CD14-positive monocyte (primary cell): ENCODE measurements at regions not wholly inside any gene's neighbourhood (a gene's known extent, or its start where the extent isn't known, plus 50 kb on each side); places are given as distances from the start of the nearest gene placed in this dataset.

Experiments
- DNase-seq, 3 donors: peaks; one replicate each; pipeline ENCODE4 v3.0.0-alpha.2; 2011 to 2022
- H2AFZ ChIP-seq: 2 replicates; pipeline ENCODE4 v1.6.0; 2012; ENCODE audit warnings: mild to moderate bottlenecking, low read depth, low read length, inconsistent platforms; ENCODE audit not compliant: insufficient read depth, poor library complexity, severe bottlenecking
- H3K27ac ChIP-seq, 2 donors: 1 replicate in 1 of 2; 2 replicates in 1 of 2; pipeline ENCODE4 v1.5.1; 2012 to 2013; ENCODE audit warnings: low read length in 2 of 2, control low read depth in 1 of 2, inconsistent platforms in 1 of 2, low read depth in 1 of 2, mild to moderate bottlenecking in 1 of 2
- H3K27me3 ChIP-seq, 2 donors: one replicate each; pipeline versions ENCODE4 v1.6.0 to v1.6.1; 2011 to 2013; ENCODE audit warnings: low read length in 2 of 2; ENCODE audit not compliant: control insufficient read depth in 2 of 2, insufficient read depth in 2 of 2
- H3K36me3 ChIP-seq, 2 donors: replicated peaks in 1 of 2; 1 replicate in 1 of 2; 2 replicates in 1 of 2; pipeline versions ENCODE4 v1.5.1 to v1.6.1; 2012 to 2013; ENCODE audit warnings: low read length in 2 of 2, control low read depth in 1 of 2, inconsistent platforms in 1 of 2, mild to moderate bottlenecking in 1 of 2; ENCODE audit not compliant: insufficient read depth in 2 of 2, control insufficient read depth in 1 of 2
- H3K4me1 ChIP-seq, 2 donors: 1 replicate in 1 of 2; 2 replicates in 1 of 2; pipeline versions ENCODE4 v1.5.1 to v1.6.1; 2012 to 2013; ENCODE audit warnings: low read length in 2 of 2, control low read depth in 1 of 2, inconsistent platforms in 1 of 2, mild to moderate bottlenecking in 1 of 2, moderate library complexity in 1 of 2; ENCODE audit not compliant: insufficient read depth in 2 of 2, control insufficient read depth in 1 of 2
- H3K4me2 ChIP-seq: replicated peaks from 2 replicates; pipeline ENCODE3; 2012; ENCODE audit warnings: low read length, moderate library complexity, mild to moderate bottlenecking; ENCODE audit not compliant: poor library complexity, severe bottlenecking; ENCODE audit errors: extremely low read depth
- H3K4me3 ChIP-seq, 3 experiments: fragments of 200-600 bp in 1 of 3; sonication (generic) in 1 of 3; replicated peaks in 1 of 3; 1 replicate in 2 of 3; 2 replicates in 1 of 3; pipeline ENCODE4 v1.5.1; 2011 to 2013; ENCODE audit warnings: low read length in 3 of 3, mild to moderate bottlenecking in 3 of 3, control low read depth in 2 of 3, low read depth in 2 of 3, inconsistent platforms in 1 of 3, moderate library complexity in 1 of 3
- H3K79me2 ChIP-seq: 2 replicates; pipeline ENCODE4 v1.6.0; 2012; ENCODE audit warnings: mild to moderate bottlenecking, control low read depth, inconsistent platforms, low read length, moderate library complexity; ENCODE audit not compliant: insufficient read depth
- H3K9ac ChIP-seq: 2 replicates; pipeline ENCODE4 v1.6.0; 2017; ENCODE audit warnings: low read length, mild to moderate bottlenecking; ENCODE audit not compliant: insufficient read depth, poor library complexity, severe bottlenecking
- H3K9me3 ChIP-seq, 2 donors: replicated peaks in 1 of 2; 1 replicate in 1 of 2; 2 replicates in 1 of 2; pipeline versions ENCODE4 v1.5.1 to v1.6.1; 2012 to 2013; ENCODE audit warnings: low read length in 2 of 2, control low read depth in 1 of 2; ENCODE audit not compliant: control insufficient read depth in 1 of 2, insufficient read depth in 1 of 2
- H4K20me1 ChIP-seq: 2 replicates; pipeline ENCODE4 v1.6.0; 2012; ENCODE audit warnings: mild to moderate bottlenecking, low read length, control low read depth, moderate library complexity; ENCODE audit not compliant: insufficient read depth
- H3K27ac Mint-ChIP-seq, 7 donors: one replicate each; pipeline ENCODE4 v1.8.0; 2020; ENCODE audit warnings: mild to moderate bottlenecking in 7 of 7, mixed read lengths in 7 of 7, moderate library complexity in 6 of 7, inconsistent platforms in 2 of 7
- H3K27me3 Mint-ChIP-seq, 3 donors: one replicate each; pipeline ENCODE4 v1.8.0; 2021 to 2022; ENCODE audit warnings: low read depth in 3 of 3, mild to moderate bottlenecking in 3 of 3, mixed read lengths in 3 of 3, moderate library complexity in 3 of 3, inconsistent platforms in 1 of 3
- H3K36me3 Mint-ChIP-seq, 2 donors: one replicate each; pipeline ENCODE4 v1.8.0; 2020; ENCODE audit warnings: mixed read lengths in 2 of 2, inconsistent platforms in 1 of 2, mild to moderate bottlenecking in 1 of 2
- H3K4me1 Mint-ChIP-seq: one replicate; pipeline ENCODE4 v1.8.0; 2020; ENCODE audit warnings: mild to moderate bottlenecking, mixed read lengths
- H3K4me3 Mint-ChIP-seq, 2 donors: one replicate each; pipeline ENCODE4 v1.8.0; 2020; ENCODE audit warnings: mild to moderate bottlenecking in 2 of 2, mixed read lengths in 2 of 2, moderate library complexity in 1 of 2
- H3K9me3 Mint-ChIP-seq, 7 donors: one replicate each; pipeline ENCODE4 v1.8.0; 2020 to 2022; ENCODE audit warnings: mixed read lengths in 7 of 7, mild to moderate bottlenecking in 6 of 7, moderate library complexity in 6 of 7, inconsistent platforms in 2 of 7
- WGBS: methylation state at CpG from one replicate; pipeline ENCODE4 v1.1.5; 2013; ENCODE audit warnings: missing lambda C conversion rate; ENCODE audit not compliant: insufficient coverage; 5-methylcytosine and 5-hydroxymethylcytosine counted together
- intact Hi-C, 2 donors: fragments of 100-400 bp; cut with micrococcal nuclease; formaldehyde crosslinking; loops; one replicate each; pipeline versions ENCODE4 v1.15.0 to v1.15.1; 2023
- TF ChIP-seq, protein P1 (sequence below): fragments of 200-600 bp; IDR thresholded peaks from one replicate; pipeline ENCODE4 v1.8.0; 2022; ENCODE audit warnings: antibody characterized with exemption, mild to moderate bottlenecking

GRCh38 chr9:33719581-33720374, 75.6 kb upstream of the PRSS3 start:
- peaks cover 37% of the 10 kb centered on the region for H3K4me1 Mint-ChIP-seq

DNA sequence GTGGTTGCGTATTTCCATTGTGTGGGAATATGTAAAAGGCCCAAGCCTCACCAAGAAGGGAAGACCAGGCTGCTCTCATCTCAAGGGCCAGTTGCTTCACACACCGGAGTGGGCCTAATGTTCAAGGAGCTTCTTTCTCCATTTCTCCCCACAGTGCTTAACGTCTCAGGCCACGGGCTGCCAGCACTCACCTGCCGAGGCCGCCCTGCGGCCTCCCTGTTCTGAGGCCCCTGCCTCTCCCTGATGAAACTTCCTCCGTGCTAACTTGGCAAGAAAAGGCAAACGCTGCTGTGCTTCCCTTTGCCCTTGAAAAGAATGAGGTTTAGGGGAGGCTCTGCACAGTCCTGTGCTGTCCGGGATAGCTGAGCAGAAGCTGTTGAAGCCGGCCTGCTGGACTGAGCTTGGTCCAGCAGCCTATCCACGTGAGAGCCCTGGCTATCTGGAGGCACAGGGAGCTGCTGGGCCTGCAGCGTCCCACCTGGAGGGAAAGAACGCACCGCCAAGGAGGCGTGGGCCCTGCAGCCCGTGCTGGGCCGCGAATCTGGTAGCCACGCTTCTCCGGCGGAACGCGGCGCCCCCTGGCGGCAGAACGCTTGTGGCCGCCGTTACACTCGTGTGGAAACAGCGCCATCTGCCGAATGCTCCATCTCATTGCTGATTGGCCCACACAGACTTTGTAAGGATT, 73.5 kb upstream of the PRSS3 start:
- intact Hi-C loops, result loop anchor here (2.0 to 5.0 kb wide), 2 partner anchors 40 to 97 kb away; no protein-coding TSS in a partner anchor

More at GRCh38 chr9:33719581-33720374, 75.6 kb upstream of the PRSS3 start:
- Mint-ChIP-seq H3K27ac (peak overlapping the region in 4 of 7 donors; percentile 20 to 78 (median 28)), H3K4me3 (peak overlapping the region in 1 of 2 donors; percentile 16), H3K36me3 (no peaks in the 10 kb centered on the region), H3K27me3 (no peaks in the 10 kb centered on the region), H3K9me3 (peaks cover 0 to 2% (median 0%) of the 10 kb centered on the region in 7 donors)
- DNase-seq, result peak in 2 of 3 donors; percentile 22 to 37
- Histone ChIP-seq H3K4me3 (peak overlapping the region in 1 of 3 experiments; percentile 20), H3K79me2 (no peaks in the 10 kb centered on the region), H2AFZ (no peak overlapping the region), H3K9ac (no peak overlapping the region), H3K4me1 (peaks cover 34 to 37% of the 10 kb centered on the region in 2 donors), H3K27me3 (no peaks in the 10 kb centered on the region), H3K9me3 (no peaks in the 10 kb centered on the region), H3K36me3 (no peaks in the 10 kb centered on the region), H4K20me1 (no peaks in the 10 kb centered on the region), H3K27ac (peak overlapping the region in 1 of 2 donors; percentile 67), H3K4me2 (peak overlapping the region; percentile 22)
- TF ChIP-seq, protein P1, sequence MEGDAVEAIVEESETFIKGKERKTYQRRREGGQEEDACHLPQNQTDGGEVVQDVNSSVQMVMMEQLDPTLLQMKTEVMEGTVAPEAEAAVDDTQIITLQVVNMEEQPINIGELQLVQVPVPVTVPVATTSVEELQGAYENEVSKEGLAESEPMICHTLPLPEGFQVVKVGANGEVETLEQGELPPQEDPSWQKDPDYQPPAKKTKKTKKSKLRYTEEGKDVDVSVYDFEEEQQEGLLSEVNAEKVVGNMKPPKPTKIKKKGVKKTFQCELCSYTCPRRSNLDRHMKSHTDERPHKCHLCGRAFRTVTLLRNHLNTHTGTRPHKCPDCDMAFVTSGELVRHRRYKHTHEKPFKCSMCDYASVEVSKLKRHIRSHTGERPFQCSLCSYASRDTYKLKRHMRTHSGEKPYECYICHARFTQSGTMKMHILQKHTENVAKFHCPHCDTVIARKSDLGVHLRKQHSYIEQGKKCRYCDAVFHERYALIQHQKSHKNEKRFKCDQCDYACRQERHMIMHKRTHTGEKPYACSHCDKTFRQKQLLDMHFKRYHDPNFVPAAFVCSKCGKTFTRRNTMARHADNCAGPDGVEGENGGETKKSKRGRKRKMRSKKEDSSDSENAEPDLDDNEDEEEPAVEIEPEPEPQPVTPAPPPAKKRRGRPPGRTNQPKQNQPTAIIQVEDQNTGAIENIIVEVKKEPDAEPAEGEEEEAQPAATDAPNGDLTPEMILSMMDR, result peak; percentile 74
- WGBS, result 65% methylated on average over 4 of the region's 19 CpGs
- intact Hi-C loops, result loop anchor here in 1 of 2 donors (5.0 kb wide), 1 partner anchor 37 kb away; no protein-coding TSS in a partner anchor

More for the DNA sequence above, 73.5 kb upstream of the PRSS3 start:
- Histone ChIP-seq H3K36me3 (no peaks in the 10 kb centered on the region), H3K9ac (no peak overlapping the region), H3K27me3 (no peaks in the 10 kb centered on the region), H3K4me3 (no peak overlapping the region), H3K4me2 (no peak overlapping the region), H3K27ac (no peak overlapping the region), H3K9me3 (no peaks in the 10 kb centered on the region), H2AFZ (peak overlapping the region; percentile 45), H3K4me1 (peaks cover 25 to 27% of the 10 kb centered on the region in 2 donors), H3K79me2 (no peaks in the 10 kb centered on the region), H4K20me1 (no peaks in the 10 kb centered on the region)
- H3K4me3 Mint-ChIP-seq, result no peak overlapping the region
- H3K27me3 Mint-ChIP-seq, result peaks cover 1 to 11% (median 4%) of the 10 kb centered on the region in 3 donors
- H3K27ac Mint-ChIP-seq, result no peak overlapping the region
- WGBS, result 24% methylated on average over 28 of the region's 32 CpGs
- H3K9me3 Mint-ChIP-seq, result peaks cover 0 to 2% (median 0%) of the 10 kb centered on the region in 7 donors
- no peaks in the 10 kb centered on the region for H3K36me3 Mint-ChIP-seq
- H3K4me1 Mint-ChIP-seq, result peaks cover 28% of the 10 kb centered on the region
- peak; percentile 78 to 85 (median 79) for DNase-seq
- TF ChIP-seq, protein P1, result peak; percentile 100
